RWPE1 (cell line): ENCODE measurements at regions not wholly inside any gene's neighbourhood (a gene's known extent, or its start where the extent isn't known, plus 50 kb on each side); places are given as distances from the start of the nearest gene placed in this dataset.

Experiments
- CTCF ChIA-PET: fragments of 350-600 bp; sonication (Branson Sonifier 250); formaldehyde crosslinking; extraction: SDS; loops from one replicate; lab custom pipeline; 2021; lab: Yijun Ruan, JAX
- POLR2A ChIA-PET: fragments of 400-600 bp; formaldehyde crosslinking; extraction: SDS; loops from one replicate; lab custom pipeline; 2020; ENCODE audit warnings: antibody characterized with exemption; ENCODE audit not compliant: low non-redundant PET; lab: Yijun Ruan, JAX
- DNase-seq: peaks from one replicate; pipeline ENCODE4 v3.0.0; 2012; ENCODE audit warnings: low spot score
- H3K27ac ChIP-seq: fragments of 450-650 bp; 2 replicates; pipeline ENCODE4 v1.5.1; 2017
- TF ChIP-seq, protein P1 (sequence below): fragments of 450-650 bp; conservative IDR thresholded peaks from 2 replicates; pipeline ENCODE4 v1.5.1; 2017; ENCODE audit warnings: low read depth, mild to moderate bottlenecking

DNA sequence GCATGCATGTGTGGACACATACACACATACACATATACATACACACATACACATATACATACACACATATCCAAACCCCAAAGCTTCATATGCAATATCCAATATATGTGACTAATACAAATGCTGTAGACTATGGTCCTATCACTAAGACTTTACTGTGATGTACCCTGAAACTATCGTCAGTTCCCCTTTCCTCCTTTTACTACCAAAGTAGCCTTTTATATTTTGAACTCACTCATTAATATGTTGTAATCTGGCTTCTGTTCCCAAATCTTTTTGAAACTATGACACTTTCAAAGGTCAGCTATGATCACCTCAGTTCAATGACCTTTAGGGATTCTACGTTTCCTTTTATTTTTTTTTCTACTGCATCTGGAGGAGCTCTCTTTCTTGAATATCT, 64.8 kb upstream of the TFEC start:
- no peak for DNase-seq
- no peak overlapping the region for H3K27ac ChIP-seq
- TF ChIP-seq, protein P1, sequence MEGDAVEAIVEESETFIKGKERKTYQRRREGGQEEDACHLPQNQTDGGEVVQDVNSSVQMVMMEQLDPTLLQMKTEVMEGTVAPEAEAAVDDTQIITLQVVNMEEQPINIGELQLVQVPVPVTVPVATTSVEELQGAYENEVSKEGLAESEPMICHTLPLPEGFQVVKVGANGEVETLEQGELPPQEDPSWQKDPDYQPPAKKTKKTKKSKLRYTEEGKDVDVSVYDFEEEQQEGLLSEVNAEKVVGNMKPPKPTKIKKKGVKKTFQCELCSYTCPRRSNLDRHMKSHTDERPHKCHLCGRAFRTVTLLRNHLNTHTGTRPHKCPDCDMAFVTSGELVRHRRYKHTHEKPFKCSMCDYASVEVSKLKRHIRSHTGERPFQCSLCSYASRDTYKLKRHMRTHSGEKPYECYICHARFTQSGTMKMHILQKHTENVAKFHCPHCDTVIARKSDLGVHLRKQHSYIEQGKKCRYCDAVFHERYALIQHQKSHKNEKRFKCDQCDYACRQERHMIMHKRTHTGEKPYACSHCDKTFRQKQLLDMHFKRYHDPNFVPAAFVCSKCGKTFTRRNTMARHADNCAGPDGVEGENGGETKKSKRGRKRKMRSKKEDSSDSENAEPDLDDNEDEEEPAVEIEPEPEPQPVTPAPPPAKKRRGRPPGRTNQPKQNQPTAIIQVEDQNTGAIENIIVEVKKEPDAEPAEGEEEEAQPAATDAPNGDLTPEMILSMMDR: no peak
- CTCF ChIA-PET: interaction anchor here (0.5 kb wide), 1 partner anchor 551 kb away, joined by 3 read pairs; no protein-coding TSS in a partner anchor
- POLR2A ChIA-PET: no interaction called here

DNA sequence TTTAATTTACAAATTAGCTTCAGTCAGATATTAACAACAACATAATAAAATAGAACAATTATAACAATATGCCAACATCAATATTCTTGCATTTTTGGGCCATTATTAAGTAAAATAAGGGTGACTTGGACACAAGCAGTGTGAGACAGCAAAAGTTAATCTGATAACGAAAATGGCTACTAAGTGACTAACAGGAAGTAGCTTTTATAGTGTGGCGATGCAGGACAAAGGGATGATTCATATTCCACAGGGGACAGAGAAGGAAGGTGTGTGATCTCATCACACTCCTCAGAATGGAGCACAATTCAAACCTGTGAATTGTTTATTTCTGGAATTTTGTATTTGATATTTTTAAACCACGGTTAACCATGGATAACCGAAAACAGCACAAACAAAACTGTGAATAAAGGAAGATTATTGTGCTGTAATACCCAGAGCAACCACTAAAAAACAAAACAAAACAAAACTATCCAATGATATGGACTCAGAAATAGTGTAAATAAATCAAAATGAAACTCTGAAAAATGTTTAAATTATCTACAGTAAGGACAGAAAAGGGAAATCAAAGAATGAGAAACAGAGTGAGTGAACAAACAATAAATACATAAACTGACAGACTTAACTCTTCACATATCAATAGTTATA, 66.9 kb upstream of the TFEC start:
- POLR2A ChIA-PET: no interaction called here
- peak; percentile 54 for DNase-seq
- TF ChIP-seq, protein P1: peak; percentile 28
- CTCF ChIA-PET: interaction anchor here (0.7 kb wide), 1 partner anchor 102 kb away, joined by 4 read pairs; no protein-coding TSS in a partner anchor
- H3K27ac ChIP-seq: no peak overlapping the region

DNA sequence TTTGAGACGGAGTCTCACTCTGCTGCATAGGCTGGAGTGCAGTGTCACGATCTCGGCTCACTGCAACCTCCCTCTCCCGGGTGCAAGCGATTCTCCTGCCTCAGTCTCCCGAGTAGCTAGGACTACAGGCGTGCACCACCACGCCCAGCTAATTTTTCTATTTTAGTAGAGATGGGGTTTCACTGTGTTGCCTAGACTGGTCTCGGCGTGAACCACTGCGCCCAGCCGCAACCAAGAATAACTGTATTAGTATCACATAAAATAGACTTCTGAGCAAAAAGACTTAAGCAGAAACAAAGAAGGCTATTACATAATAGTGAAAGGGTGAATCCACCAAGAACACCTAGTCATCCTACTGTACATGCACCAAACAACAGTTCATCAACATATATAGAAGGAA, 67.6 kb upstream of the TFEC start:
- TF ChIP-seq, protein P1: no peak
- H3K27ac ChIP-seq: no peak overlapping the region
- no peak for DNase-seq
- CTCF ChIA-PET: no interaction called here
- POLR2A ChIA-PET: no interaction called here

DNA sequence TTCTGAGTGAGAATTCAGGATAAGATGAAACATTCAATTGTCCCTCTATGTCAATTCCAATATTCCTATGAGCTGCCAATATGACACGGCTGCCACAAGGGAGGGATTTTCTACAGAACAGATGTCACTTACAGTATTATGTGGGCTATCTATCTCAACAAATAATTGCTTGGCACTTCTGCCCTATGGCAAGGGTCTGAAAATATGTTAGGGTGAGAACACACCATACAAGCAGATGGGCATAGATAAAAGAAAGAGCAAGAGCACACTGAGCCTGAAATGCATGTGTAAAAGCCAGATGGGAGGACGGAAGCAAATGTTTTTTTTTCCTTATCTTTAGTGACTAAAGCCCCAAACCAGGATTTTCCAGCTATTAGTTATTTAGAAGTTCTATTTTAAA, 70.1 kb upstream of the TFEC start:
- TF ChIP-seq, protein P1: no peak
- no peak for DNase-seq
- CTCF ChIA-PET: interaction anchor here (0.7 kb wide), 1 partner anchor 760 kb away, joined by 4 read pairs; no protein-coding TSS in a partner anchor
- H3K27ac ChIP-seq: no peak overlapping the region
- POLR2A ChIA-PET: no interaction called here

DNA sequence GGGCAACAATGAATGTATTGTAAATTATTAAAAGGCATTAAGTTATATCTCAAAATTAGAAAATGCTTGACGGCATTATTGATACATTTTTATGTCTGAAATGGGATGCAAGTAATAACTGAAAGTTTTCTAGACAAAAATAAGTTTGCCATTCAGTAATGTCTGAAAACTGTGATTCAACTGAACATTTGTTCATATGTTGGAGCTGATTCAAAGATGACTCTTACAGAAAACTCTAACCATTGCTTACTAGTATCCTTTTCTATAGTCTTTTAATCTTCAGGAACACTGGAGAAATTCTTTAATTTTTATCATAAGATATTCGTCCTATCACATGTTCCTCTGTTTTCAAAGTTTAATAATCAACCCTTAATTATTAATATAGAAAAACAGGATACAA, 71.1 kb upstream of the TFEC start:
- H3K27ac ChIP-seq: no peak overlapping the region
- no peak for DNase-seq
- ChIA-PET CTCF (interaction anchor here (0.7 kb wide), 1 partner anchor 401 kb away, joined by 3 read pairs; no protein-coding TSS in a partner anchor), POLR2A (no interaction called here)
- TF ChIP-seq, protein P1: no peak

DNA sequence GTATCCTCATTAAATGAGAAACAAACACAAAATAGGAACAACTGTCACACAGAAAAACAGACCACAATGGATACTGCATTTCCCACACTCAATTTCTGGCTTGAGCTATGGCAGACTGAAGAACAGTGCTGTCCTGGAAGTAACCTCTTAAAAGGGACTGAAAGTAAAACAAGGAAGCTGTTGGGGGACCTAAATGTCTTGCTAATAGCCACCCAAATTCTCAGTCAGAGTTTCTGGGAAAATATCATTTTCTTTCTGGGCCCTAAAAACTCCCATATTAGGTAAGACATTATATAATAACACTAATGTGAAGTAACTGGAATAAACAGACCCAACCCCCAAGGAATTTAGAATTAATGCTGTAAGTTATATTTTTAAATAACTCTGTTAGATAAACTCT, 80.9 kb upstream of the TFEC start:
- TF ChIP-seq, protein P1: no peak
- CTCF ChIA-PET: interaction anchor here (0.6 kb wide), 3 partner anchors 250 to 1140 kb away, joined by 3 to 4 read pairs (median 4); no protein-coding TSS in a partner anchor
- no peak overlapping the region for H3K27ac ChIP-seq
- POLR2A ChIA-PET: no interaction called here
- DNase-seq: no peak
